Kidney (tissue), 13 donors: ENCODE measurements at regions not wholly inside any gene's neighbourhood (a gene's known extent, or its start where the extent isn't known, plus 50 kb on each side); places are given as distances from the start of the nearest gene placed in this dataset.

ENCODE experiments used
- DNase-seq, 5 donors: peaks; one replicate each; pipeline ENCODE4 v3.0.0-alpha.2; 2013 to 2020
- FAIRE-seq: peaks from 2 replicates; lab custom pipeline; 2012; peaks lifted over from hg19 to GRCh38; lab: Jason Lieb, UNC
- H3K27ac ChIP-seq, 2 donors: one replicate each; pipeline ENCODE4 v1.7.0; 2013; ENCODE audit warnings: low read depth in 2 of 2, low read length in 2 of 2, inconsistent platforms in 1 of 2
- H3K27me3 ChIP-seq: one replicate; pipeline ENCODE4 v1.7.1; 2013; ENCODE audit warnings: low read length, inconsistent platforms; ENCODE audit not compliant: control insufficient read depth, insufficient read depth
- H3K36me3 ChIP-seq, 3 donors: one replicate each; pipeline versions ENCODE4 v1.7.0 to v1.7.1; 2013; ENCODE audit warnings: low read length in 3 of 3, control low read depth in 1 of 3, inconsistent platforms in 1 of 3; ENCODE audit not compliant: insufficient read depth in 3 of 3, control insufficient read depth in 2 of 3
- H3K4me1 ChIP-seq, 3 donors: one replicate each; pipeline versions ENCODE4 v1.7.0 to v1.7.1; 2013; ENCODE audit warnings: low read length in 3 of 3, inconsistent platforms in 1 of 3, low read depth in 1 of 3; ENCODE audit not compliant: control insufficient read depth in 2 of 3, insufficient read depth in 2 of 3
- H3K4me3 ChIP-seq, 3 donors: one replicate each; pipeline versions ENCODE4 v1.7.0 to v1.8.1; 2013; ENCODE audit warnings: low read length in 3 of 3, control low read depth in 1 of 3, inconsistent platforms in 1 of 3
- H3K9ac ChIP-seq, 3 donors: one replicate each; pipeline versions ENCODE4 v1.7.0 to v1.7.1; 2013; ENCODE audit warnings: low read length in 3 of 3, control low read depth in 1 of 3, inconsistent platforms in 1 of 3
- H3K9me3 ChIP-seq, 3 donors: one replicate each; pipeline versions ENCODE4 v1.7.0 to v1.7.1; 2013; ENCODE audit warnings: low read length in 3 of 3, control low read depth in 1 of 3, inconsistent platforms in 1 of 3; ENCODE audit not compliant: control insufficient read depth in 2 of 3, insufficient read depth in 1 of 3
- intact Hi-C: fragments of 100-400 bp; cut with DNase I; formaldehyde crosslinking; loops from one replicate; pipeline ENCODE4 v1.11.1; 2022
- TF ChIP-seq, protein P1 (sequence below): IDR thresholded peaks from 3 replicates; pipeline ENCODE4 v1.5.1; 2012; ENCODE audit warnings: mild to moderate bottlenecking, moderate library complexity, borderline replicate concordance; ENCODE audit not compliant: insufficient read depth; ENCODE audit errors: extremely low read depth
- donor health status: control.
- donor health status: control.
- donor health status: control.
- donor health status: control.
- donor health status: control.
- donor health status: DM: yes; HTN: yes; CAD: no.
- donor health status: Normal renal cell carcinoma (clear cell type).

GRCh38 chr11:42337786-42338455 is 878.5 kb upstream of the LRRC4C start:
- Histone ChIP-seq H3K36me3 (no peaks in the 10 kb centered on the region), H3K4me3 (no peak overlapping the region), H3K9ac (no peak overlapping the region), H3K27ac (no peak overlapping the region), H3K4me1 (no peaks in the 10 kb centered on the region), H3K9me3 (peaks cover 0 to 4% (median 0%) of the 10 kb centered on the region in 3 donors), H3K27me3 (no peaks in the 10 kb centered on the region)
- FAIRE-seq (no peak), DNase-seq (no peak)
- intact Hi-C loops: no loop called here
- TF ChIP-seq, protein P1, sequence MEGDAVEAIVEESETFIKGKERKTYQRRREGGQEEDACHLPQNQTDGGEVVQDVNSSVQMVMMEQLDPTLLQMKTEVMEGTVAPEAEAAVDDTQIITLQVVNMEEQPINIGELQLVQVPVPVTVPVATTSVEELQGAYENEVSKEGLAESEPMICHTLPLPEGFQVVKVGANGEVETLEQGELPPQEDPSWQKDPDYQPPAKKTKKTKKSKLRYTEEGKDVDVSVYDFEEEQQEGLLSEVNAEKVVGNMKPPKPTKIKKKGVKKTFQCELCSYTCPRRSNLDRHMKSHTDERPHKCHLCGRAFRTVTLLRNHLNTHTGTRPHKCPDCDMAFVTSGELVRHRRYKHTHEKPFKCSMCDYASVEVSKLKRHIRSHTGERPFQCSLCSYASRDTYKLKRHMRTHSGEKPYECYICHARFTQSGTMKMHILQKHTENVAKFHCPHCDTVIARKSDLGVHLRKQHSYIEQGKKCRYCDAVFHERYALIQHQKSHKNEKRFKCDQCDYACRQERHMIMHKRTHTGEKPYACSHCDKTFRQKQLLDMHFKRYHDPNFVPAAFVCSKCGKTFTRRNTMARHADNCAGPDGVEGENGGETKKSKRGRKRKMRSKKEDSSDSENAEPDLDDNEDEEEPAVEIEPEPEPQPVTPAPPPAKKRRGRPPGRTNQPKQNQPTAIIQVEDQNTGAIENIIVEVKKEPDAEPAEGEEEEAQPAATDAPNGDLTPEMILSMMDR: no peak

DNA sequence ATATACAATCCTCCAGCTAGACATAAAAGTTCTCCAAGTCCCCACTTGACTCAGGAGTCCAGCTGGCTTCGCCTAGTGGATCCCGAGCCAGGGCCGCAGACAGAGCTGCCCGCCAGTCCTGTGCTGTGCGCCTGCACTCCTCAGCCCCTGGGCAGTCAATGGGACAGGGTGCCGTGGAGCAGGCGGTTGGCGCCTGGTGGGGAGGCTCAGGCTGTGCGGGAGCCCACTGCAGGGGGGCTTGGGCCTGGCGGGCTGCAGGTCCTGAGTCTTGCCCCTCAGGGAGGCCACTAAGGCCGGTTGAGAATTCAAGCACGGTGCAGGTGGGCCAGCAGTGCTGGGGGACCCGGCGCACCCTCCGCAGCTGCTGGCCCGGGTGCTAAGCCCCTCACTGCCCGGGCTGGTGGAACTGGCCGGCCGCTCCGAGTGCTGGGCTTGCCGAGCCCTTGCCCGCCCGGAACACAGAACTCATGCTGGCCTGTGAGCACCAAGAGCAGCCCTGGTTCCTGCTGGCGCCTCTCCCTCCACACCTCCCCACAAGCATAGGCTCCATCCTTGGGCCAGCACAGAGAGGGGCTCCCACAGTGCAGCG is 884.8 kb upstream of the LRRC4C start:
- H3K27ac ChIP-seq: no peak overlapping the region
- no peaks in the 10 kb centered on the region for H3K4me1 ChIP-seq
- no peaks in the 10 kb centered on the region for H3K27me3 ChIP-seq
- H3K9ac ChIP-seq: no peak overlapping the region
- TF ChIP-seq, protein P1: no peak
- FAIRE-seq: no peak
- intact Hi-C loops: no loop called here
- H3K36me3 ChIP-seq: no peaks in the 10 kb centered on the region
- no peak overlapping the region for H3K4me3 ChIP-seq
- H3K9me3 ChIP-seq: peaks cover 0 to 4% (median 0%) of the 10 kb centered on the region in 3 donors
- peak in 1 of 5 donors; percentile 63 for DNase-seq

- intact Hi-C loops: no loop called here
- FAIRE-seq: no peak
- no peak overlapping the region for H3K27ac ChIP-seq
Observed at GRCh38 chr11:42345933-42346332, 886.5 kb upstream of the LRRC4C start.

More at GRCh38 chr11:42345933-42346332, 886.5 kb upstream of the LRRC4C start:
- DNase-seq: no peak
- no peaks in the 10 kb centered on the region for H3K4me1 ChIP-seq
- H3K9ac ChIP-seq: no peak overlapping the region
- H3K27me3 ChIP-seq: no peaks in the 10 kb centered on the region
- TF ChIP-seq, protein P1: no peak
- no peak overlapping the region for H3K4me3 ChIP-seq
- no peaks in the 10 kb centered on the region for H3K36me3 ChIP-seq
- H3K9me3 ChIP-seq: no peaks in the 10 kb centered on the region
